ENCODE measurements at regions not wholly inside any gene's neighbourhood (a gene's known extent, or its start where the extent isn't known, plus 50 kb on each side); places are given as distances from the start of the nearest gene placed in this dataset.

- DNase-seq (ENCODE audit: low read depth in 2 of 2), result no peak
Measured at GRCh38 chr6:33950891-33951889, 147.4 kb upstream of the MLN start.

DNA sequence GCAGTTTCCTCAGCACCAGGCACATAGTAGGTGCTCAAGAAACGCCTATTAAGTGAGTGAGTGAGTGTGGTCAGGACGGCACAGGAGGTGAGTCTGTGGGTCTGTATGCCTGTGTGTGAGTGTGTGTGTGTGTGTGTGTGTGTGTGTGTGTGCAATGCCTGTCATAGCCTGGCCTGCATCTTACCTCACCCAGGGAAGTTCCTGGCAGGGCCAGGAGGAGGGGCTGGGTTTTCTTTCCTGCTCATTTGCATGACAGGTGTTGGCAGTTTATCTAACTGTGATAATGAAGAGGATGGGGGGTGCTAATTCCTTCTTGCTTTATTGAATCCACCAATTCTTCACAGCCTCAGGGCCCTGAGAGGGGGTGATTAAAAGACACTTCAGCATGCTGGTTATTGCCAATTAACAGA, 146.7 kb upstream of the MLN start:
- DNase-seq (ENCODE audit: low read depth in 2 of 2), result no peak

DNA sequence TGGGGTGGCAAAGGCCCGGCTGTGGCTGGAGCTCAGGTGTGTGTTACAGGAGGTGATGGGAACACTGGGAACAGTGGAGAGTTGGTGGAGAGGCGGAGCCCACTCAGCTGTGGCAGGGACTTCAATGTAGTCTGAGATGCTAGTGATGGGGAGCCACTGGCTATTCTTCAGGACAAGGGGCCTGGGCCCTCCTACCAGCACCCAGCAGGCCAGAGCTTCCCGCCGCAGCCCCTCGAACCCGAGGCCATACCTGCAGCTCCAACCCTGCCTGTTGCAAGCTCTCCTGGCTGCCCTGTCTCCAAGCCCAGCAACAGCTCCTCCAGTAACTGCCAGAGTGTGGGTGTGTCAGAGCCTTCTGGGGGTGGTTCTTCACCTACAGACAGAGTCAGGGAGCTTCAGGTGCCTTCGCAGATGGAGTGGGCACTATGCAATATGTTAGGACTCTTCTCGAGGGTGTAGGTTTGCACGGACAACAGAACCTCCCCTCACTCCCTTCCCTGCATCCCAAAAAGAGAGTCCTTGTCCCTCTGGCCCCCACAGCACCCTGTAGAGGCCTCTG, 146.2 kb upstream of the MLN start:
- DNase-seq (ENCODE audit: low read depth in 2 of 2), result no peak

GRCh38 chr6:33949111-33949510, 145.3 kb upstream of the MLN start:
- no peak for DNase-seq (ENCODE audit: low read depth in 2 of 2)

- DNase-seq (ENCODE audit: low read depth in 2 of 2), result no peak
Measured at GRCh38 chr6:33947916-33948594, 144.3 kb upstream of the MLN start.

DNA sequence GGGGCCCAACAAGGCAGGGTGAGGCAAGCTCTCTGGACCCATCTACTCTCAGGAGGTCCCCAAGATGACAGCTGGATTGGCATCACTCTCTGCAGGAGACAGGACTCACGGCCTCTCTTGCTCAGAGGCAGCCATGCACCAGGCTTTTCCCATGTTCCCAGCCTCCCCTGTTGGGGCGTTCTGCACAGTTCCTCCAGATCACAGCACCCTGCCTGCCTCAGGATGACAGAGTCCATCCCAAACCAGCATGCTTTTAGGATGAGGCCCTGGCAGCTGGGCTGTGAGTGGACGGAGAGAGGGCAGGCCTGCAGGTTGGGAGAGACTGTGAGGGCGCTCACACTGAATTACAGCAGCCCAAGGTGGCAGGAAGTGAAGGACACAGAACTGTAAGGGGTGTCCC, 143.2 kb upstream of the MLN start:
- no peak for DNase-seq (ENCODE audit: low read depth in 2 of 2)

GRCh38 chr6:33945931-33946330, 142.1 kb upstream of the MLN start:
- no peak for DNase-seq (ENCODE audit: low read depth in 2 of 2)

- no peak for DNase-seq (ENCODE audit: low read depth in 2 of 2)
Measured at GRCh38 chr6:33944686-33945411, 141.0 kb upstream of the MLN start.

DNA sequence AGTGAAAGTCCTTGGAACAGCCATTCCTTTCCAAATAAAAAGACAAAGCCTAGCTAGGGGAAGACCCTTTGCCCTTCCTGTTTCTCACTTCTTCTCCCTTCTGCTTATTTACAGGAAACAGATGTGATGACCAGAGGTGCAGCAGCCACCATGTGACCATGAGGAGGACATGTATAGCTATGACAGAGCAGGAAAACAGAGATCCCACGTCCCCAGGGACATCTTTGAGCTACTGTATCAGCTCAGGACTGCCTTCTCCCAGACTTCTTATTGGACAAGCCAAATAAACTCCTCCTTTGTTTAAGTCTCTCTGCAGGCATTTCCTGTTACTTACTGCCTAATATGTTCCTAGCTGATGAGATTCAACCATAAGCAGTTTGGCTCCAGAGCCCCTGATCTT, 133.1 kb upstream of the MLN start:
- DNase-seq (ENCODE audit: low read depth in 2 of 2), result no peak

DNA sequence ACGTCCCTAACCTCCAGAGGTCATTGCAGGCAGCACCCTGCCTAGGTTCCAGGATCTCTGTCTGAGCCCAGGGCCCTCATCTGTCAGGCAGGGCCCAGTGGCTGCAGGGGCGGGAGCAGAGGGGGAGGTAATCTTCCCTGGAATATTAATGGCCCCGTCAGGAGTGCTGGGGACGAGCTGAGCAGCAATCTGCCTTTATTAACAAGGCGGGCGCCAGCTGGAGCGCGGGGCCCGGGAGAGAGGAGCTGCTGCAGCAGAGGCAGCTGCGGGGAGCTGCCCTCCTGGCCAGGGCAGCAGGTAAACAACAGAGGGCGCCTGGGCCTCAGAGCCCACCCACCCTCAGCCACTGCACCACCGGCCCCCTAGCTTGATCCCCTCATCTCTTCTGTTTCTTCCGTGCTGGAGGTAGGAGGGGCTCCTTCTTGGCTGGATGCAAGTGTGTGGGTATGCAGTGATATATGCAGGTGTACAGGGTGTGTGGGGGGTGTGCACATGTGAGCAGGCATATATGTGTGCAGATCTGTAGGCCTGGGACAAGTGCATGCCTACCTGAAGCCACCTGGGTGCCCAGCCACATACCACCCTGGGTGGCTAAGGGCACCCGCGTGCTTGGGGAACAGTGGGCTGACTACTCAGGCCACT, 131.8 kb upstream of the MLN start:
- DNase-seq (ENCODE audit: low read depth in 2 of 2), result no peak

- DNase-seq (ENCODE audit: low read depth in 2 of 2), result no peak
Measured at GRCh38 chr6:33934731-33935270, 131.0 kb upstream of the MLN start.

- no peak for DNase-seq (ENCODE audit: low read depth in 2 of 2)
Measured at GRCh38 chr6:33933101-33933500, 129.3 kb upstream of the MLN start.

- no peak for DNase-seq (ENCODE audit: low read depth in 2 of 2)
Measured at GRCh38 chr6:33931799-33932198, 128.0 kb upstream of the MLN start.

DNA sequence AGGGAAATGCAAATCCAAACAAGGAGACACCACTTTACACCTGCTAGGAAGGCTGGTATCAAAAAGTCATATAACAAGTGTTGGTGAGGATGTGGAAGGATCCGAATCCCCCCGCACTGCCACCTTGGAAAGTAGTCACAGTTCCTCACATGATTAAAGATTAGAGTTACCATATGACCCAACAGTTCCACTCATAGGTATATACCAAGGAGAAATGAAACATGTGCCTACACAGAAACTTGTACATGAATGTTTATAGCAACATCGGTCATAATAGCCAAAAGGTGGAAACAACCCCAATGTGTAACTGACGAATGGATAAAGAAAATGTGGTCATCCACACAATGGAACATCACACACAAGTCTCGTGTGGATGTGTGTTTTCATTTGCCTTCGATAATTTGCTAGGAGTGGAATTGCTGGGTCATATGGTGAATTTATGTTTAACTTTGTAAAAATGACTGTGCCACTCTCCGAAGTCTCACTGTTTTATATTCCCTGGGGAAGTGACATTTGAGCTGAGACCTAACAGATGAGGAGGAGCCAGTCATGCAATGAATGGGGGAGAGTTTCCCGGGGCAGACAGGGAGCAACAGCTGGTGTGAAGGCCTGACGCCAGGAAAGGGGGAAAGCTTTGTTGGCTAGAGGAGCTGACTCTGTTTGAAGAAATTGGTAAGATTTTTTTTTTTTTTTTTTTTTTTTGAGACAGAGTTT, 125.9 kb upstream of the MLN start:
- DNase-seq (ENCODE audit: low read depth in 2 of 2), result no peak

DNA sequence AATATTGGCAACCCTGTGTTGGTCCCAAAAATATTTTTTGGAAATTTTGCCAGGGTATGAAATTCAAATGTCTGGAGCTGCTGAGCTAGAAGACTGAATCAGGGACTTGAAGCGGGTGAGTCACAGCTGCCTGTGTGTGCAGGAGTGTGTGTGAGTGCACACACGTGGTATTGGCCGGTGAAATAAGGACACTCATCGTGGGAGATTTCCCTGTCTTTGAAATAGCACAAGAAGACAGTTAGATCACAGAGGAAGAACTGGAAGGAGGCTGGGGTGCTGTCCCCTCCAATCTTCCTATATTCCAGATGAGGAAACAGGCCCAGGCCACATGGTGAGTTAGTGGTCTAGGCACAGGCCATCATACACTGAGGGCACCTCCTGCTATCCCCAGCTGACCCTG, 123.8 kb upstream of the MLN start:
- DNase-seq (ENCODE audit: low read depth in 2 of 2), result no peak

- DNase-seq (ENCODE audit: low read depth in 2 of 2), result no peak
Measured at GRCh38 chr6:33927112-33927511, 123.3 kb upstream of the MLN start.

GRCh38 chr6:33926451-33926850, 122.6 kb upstream of the MLN start:
- no peak for DNase-seq (ENCODE audit: low read depth in 2 of 2)

DNA sequence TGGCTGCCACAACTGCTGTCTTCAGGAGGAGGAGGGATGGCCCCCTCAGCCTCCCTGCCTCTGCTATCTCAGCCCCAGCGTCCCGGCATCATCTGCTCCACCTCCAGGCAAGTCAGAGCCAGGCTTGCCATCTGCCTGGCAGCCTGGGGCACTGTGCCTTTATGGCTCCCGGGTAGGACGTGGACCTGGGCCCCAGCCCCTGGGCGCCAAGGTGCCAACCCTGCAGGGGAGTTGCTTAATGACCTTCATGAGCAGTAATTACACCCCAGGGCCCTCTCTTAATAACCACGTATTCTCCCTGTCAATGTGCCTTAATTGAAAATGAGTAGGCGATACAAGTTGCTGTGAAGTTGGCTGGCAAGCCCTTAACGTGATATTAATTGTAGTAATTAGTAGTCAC, 122.1 kb upstream of the MLN start:
- no peak for DNase-seq (ENCODE audit: low read depth in 2 of 2)

DNA sequence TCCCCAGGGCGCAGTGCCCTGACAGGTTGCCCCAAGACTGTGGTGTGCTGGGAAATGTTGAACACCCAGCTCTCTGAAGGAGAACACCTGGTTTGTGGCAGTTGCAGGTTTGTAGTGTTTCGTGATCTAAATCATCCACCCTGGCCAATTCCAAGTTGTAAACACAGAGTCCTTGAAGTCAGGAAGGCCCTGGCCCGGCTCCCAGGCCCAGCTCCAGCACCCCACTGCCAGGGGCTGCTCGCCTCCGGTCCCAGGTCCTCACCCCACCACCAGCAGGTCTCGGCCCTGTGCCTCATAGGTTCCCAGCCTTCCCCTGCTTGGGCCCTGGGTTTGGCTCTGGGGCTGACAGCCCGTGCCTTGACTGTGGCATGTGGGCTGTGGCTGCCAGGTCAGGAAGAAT, 121.4 kb upstream of the MLN start:
- DNase-seq (ENCODE audit: low read depth in 2 of 2), result no peak

GRCh38 chr6:33924681-33925080, 120.9 kb upstream of the MLN start:
- no peak for DNase-seq (ENCODE audit: low read depth in 2 of 2)

Data from stimulated activated CD8-positive, alpha-beta memory T cell treated with anti-CD3 and anti-CD28 coated beads, Interleukin-7, amount 100 ng/mL, for 4 hours (primary cell).